Uterus (tissue), 3 donors: ENCODE measurements at regions not wholly inside any gene's neighbourhood (a gene's known extent, or its start where the extent isn't known, plus 50 kb on each side); places are given as distances from the start of the nearest gene placed in this dataset.

Source experiments
- DNase-seq, 2 donors: peaks; one replicate each; pipeline ENCODE4 v3.0.0-alpha.2; 2019 to 2020
- H3K27ac ChIP-seq, 2 donors: fragments of 200-600 bp; sonication (generic); 1 replicate in 1 of 2; 2 replicates in 1 of 2; pipeline ENCODE4 v1.5.1; 2016 to 2018
- H3K27me3 ChIP-seq, 2 donors: fragments of 200-600 bp; sonication (generic); one replicate each; pipeline ENCODE4 v1.5.1; 2018 to 2019; ENCODE audit warnings: control low read depth in 1 of 2
- H3K36me3 ChIP-seq, 2 donors: fragments of 200-600 bp; sonication (generic); one replicate each; pipeline ENCODE4 v1.5.1; 2019; ENCODE audit warnings: control low read depth in 1 of 2
- H3K4me1 ChIP-seq, 2 donors: fragments of 200-600 bp; sonication (generic); one replicate each; pipeline ENCODE4 v1.5.1; 2018 to 2019; ENCODE audit warnings: control low read depth in 1 of 2
- H3K4me3 ChIP-seq, 2 donors: fragments of 200-600 bp; sonication (generic); 1 replicate in 1 of 2; 2 replicates in 1 of 2; pipeline ENCODE4 v1.5.1; 2018 to 2019; ENCODE audit warnings: mild to moderate bottlenecking in 1 of 2
- H3K9me3 ChIP-seq, 2 donors: fragments of 200-600 bp; sonication (generic); one replicate each; pipeline ENCODE4 v1.5.1; 2019; ENCODE audit warnings: control low read depth in 1 of 2
- POLR2A ChIP-seq, 2 donors: fragments of 450-650 bp; IDR thresholded peaks; one replicate each; pipeline ENCODE4 v1.6.1; 2016; ENCODE audit warnings: antibody characterized with exemption in 2 of 2, mild to moderate bottlenecking in 1 of 2, moderate library complexity in 1 of 2
- intact Hi-C: fragments of 100-400 bp; cut with DNase I; formaldehyde crosslinking; loops from one replicate; pipeline ENCODE4 v1.15.1; 2023; ENCODE audit warnings: low total_unique reads
- TF ChIP-seq, protein P1 (sequence below), 4 experiments: fragments of 200-600 bp in 2 of 4; fragments of 450-650 bp in 2 of 4; sonication (generic) in 2 of 4; IDR thresholded peaks; one replicate each; pipeline ENCODE4 v1.5.1; 2016 to 2019; ENCODE audit warnings: antibody characterized with exemption in 4 of 4, mild to moderate bottlenecking in 2 of 4, moderate library complexity in 1 of 4
- donor health status: DM: yes; HTN: yes; CAD: no.

- Histone ChIP-seq H3K27ac (no peak overlapping the region), H3K9me3 (no peaks in the 10 kb centered on the region), H3K4me1 (no peaks in the 10 kb centered on the region), H3K4me3 (no peak overlapping the region), H3K27me3 (no peaks in the 10 kb centered on the region), H3K36me3 (no peaks in the 10 kb centered on the region)
- TF ChIP-seq, protein P1, sequence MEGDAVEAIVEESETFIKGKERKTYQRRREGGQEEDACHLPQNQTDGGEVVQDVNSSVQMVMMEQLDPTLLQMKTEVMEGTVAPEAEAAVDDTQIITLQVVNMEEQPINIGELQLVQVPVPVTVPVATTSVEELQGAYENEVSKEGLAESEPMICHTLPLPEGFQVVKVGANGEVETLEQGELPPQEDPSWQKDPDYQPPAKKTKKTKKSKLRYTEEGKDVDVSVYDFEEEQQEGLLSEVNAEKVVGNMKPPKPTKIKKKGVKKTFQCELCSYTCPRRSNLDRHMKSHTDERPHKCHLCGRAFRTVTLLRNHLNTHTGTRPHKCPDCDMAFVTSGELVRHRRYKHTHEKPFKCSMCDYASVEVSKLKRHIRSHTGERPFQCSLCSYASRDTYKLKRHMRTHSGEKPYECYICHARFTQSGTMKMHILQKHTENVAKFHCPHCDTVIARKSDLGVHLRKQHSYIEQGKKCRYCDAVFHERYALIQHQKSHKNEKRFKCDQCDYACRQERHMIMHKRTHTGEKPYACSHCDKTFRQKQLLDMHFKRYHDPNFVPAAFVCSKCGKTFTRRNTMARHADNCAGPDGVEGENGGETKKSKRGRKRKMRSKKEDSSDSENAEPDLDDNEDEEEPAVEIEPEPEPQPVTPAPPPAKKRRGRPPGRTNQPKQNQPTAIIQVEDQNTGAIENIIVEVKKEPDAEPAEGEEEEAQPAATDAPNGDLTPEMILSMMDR (IDR thresholded peaks at IDR 0.05): no peak
- TF ChIP-seq POLR2A (IDR thresholded peaks at IDR 0.05): no peak
- no peak for DNase-seq
- intact Hi-C loops: no loop called here
Observed at GRCh38 chr2:193333539-193333938, 1138.8 kb upstream of the TMEFF2 start.

DNA sequence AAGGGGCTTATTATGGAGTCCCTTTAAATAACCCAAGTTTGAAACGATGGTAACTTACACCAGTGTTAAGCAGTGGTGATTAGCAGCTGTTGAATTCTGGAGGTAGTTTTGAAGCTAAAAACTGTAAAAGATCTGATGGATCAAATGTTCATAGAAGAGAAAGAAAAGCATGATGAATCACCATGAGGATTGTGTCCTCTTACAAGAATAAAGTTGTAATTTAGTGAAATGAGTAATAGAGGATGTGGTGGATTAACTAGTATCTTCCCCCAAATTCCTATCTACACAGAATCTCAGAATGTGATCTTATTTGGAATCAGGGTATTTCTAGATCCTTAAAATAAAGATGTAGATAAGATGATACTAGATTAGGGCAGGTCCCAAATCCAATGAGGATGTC lies 1138.2 kb upstream of the TMEFF2 start:
- TF ChIP-seq POLR2A (IDR thresholded peaks at IDR 0.05): no peak
- TF ChIP-seq, protein P1 (IDR thresholded peaks at IDR 0.05): no peak
- no peak overlapping the region for H3K4me3 ChIP-seq
- no peak for DNase-seq
- no peaks in the 10 kb centered on the region for H3K9me3 ChIP-seq
- H3K4me1 ChIP-seq: no peaks in the 10 kb centered on the region
- no peaks in the 10 kb centered on the region for H3K27me3 ChIP-seq
- intact Hi-C loops: no loop called here
- no peak overlapping the region for H3K27ac ChIP-seq
- no peaks in the 10 kb centered on the region for H3K36me3 ChIP-seq

DNA sequence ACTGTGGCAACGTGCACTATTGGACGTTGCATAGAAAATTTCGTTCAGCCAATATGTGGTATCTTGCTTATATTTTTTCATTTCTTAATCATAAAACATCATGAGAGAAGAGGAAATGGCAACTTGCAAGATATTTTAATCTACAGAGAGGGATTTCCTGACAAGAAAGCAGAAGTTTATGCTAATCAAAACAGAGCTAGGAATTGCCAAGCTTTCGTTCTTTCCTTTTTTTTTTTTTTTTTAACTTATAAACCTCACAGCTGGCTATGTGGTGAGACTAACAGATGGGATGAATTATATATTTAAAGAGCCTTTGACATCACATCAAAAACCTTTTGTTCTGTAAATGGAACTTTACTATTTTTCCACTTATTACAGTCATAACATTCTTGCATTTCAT lies 1136.9 kb upstream of the TMEFF2 start:
- no peaks in the 10 kb centered on the region for H3K4me1 ChIP-seq
- H3K9me3 ChIP-seq: no peaks in the 10 kb centered on the region
- TF ChIP-seq, protein P1 (IDR thresholded peaks at IDR 0.05): no peak
- no peak overlapping the region for H3K4me3 ChIP-seq
- no peak overlapping the region for H3K27ac ChIP-seq
- no peaks in the 10 kb centered on the region for H3K36me3 ChIP-seq
- no peaks in the 10 kb centered on the region for H3K27me3 ChIP-seq
- intact Hi-C loops: no loop called here
- no peak for DNase-seq

DNA sequence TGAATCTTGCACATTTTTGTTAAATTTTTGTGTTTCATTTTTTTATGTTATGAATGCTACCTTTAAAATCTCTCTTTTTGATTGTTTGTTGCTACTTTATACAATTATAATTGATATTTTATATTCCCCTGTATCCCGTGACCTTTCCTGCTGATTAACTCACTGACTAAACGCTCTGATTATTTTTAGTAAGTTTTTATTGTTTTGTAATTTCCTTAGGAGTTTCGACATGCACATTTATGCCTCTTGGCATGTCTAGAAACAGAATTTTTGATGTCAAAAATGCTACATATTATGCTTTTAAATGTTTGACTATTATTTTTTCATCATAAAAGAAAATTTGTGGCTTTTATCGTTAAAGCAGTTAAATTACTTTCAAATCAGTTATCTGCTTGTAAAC lies 1131.6 kb upstream of the TMEFF2 start:
- H3K27ac ChIP-seq: no peak overlapping the region

GRCh38 chr2:193315428-193316091 lies 1120.8 kb upstream of the TMEFF2 start:
- H3K27ac ChIP-seq: no peak overlapping the region
- H3K36me3 ChIP-seq: no peaks in the 10 kb centered on the region
- TF ChIP-seq POLR2A (IDR thresholded peaks at IDR 0.05): no peak
- TF ChIP-seq, protein P1 (IDR thresholded peaks at IDR 0.05): no peak
- DNase-seq: no peak
- intact Hi-C loops: no loop called here
- H3K9me3 ChIP-seq: no peaks in the 10 kb centered on the region
- H3K27me3 ChIP-seq: no peaks in the 10 kb centered on the region
- no peak overlapping the region for H3K4me3 ChIP-seq
- H3K4me1 ChIP-seq: no peaks in the 10 kb centered on the region

More for the DNA sequence above, 1131.6 kb upstream of the TMEFF2 start:
- Histone ChIP-seq H3K27me3 (no peaks in the 10 kb centered on the region), H3K36me3 (no peaks in the 10 kb centered on the region), H3K9me3 (no peaks in the 10 kb centered on the region), H3K4me3 (no peak overlapping the region), H3K4me1 (no peaks in the 10 kb centered on the region)
- no peak for DNase-seq
- no peak for TF ChIP-seq POLR2A (IDR thresholded peaks at IDR 0.05)
- TF ChIP-seq, protein P1 (IDR thresholded peaks at IDR 0.05): no peak
- intact Hi-C loops: no loop called here
